ENCODE measurements at regions not wholly inside any gene's neighbourhood (a gene's known extent, or its start where the extent isn't known, plus 50 kb on each side); places are given as distances from the start of the nearest gene placed in this dataset.

DNA sequence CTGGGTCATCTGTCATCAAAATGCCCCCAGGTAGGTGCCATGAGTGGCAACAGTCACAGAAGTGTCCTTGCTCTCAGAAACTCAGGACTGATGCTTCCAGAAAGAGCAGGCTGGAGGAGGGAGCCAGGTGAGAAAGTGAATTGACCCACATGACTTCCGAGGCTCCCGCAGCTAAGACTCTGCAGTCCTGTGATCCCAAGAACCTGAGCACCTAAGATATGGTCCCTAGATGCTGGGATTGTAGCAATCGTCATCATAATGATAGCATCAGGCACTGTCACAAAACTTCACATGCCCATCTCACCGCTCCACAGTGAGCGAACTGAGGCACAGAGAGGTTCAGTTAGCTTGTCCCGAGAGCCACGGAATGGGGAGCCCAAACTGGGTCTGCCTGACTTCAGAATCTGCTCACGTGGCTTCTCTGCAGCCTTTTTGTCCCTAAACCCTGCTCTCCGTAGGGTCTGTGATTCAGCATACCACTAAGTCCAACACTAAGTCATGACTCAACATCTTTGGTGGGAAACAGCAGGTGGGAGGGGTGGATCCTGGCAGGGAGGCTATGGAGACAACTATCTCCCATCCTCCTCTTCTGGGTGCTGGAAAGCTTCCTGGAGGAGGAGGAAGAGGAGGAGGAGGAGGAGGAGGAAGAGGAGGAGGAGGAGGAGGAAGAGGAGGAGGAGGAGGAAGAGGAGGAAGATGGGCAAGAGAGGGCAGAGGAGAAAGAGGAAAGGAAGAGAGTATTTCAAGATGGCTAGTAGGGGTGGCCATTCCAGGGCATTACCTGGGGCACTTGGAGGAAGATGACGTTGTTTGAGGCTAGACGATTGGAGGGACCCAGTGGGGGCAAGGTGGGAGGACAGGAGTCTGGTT lies 55.5 kb upstream of the DLX4 start:
- DNase-seq: no peak
- peaks cover 69% of the 10 kb centered on the region for H3K27me3 Mint-ChIP-seq

DNA sequence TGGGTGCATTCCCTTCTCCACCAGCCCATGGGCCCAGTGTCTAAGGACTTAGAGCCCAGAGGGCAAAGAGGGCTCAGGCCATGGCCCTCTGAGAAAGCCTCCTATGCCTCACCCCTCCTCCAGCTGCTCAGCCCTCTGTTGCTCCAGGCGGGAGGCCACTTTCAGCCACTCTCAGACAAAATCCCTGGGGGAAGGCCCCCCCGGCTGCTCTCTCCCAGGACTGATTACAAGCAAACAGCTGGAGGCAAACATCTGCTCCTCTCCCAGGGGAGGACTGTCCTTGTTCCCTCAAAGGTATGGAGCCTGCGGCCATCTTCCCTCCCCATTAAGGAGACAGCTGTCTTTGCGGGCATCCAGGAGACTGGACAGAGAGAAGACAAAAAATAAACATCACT lies 54.9 kb upstream of the DLX4 start:
- ATAC-seq (no peak), DNase-seq (no peak)
- no peaks in the 10 kb centered on the region for H3K36me3 Mint-ChIP-seq (ENCODE audit: low read depth)
- H3K4me3 Mint-ChIP-seq: no peak overlapping the region
- no peak overlapping the region for H3K27ac Mint-ChIP-seq
- peaks cover 7% of the 10 kb centered on the region for H3K4me1 Mint-ChIP-seq
- no peaks in the 10 kb centered on the region for H3K9me3 Mint-ChIP-seq
- H3K27me3 Mint-ChIP-seq: peaks cover 63% of the 10 kb centered on the region

More for the DNA sequence above, 55.5 kb upstream of the DLX4 start:
- no peak for ATAC-seq
- Mint-ChIP-seq H3K9me3 (no peaks in the 10 kb centered on the region), H3K27ac (no peak overlapping the region), H3K36me3 (ENCODE audit: low read depth) (no peaks in the 10 kb centered on the region), H3K4me1 (peaks cover 7% of the 10 kb centered on the region), H3K4me3 (no peak overlapping the region)

GRCh38 chr17:49914664-49915063 lies 54.3 kb upstream of the DLX4 start:
- no peaks in the 10 kb centered on the region for H3K36me3 Mint-ChIP-seq (ENCODE audit: low read depth)
- no peaks in the 10 kb centered on the region for H3K9me3 Mint-ChIP-seq
- no peak overlapping the region for H3K27ac Mint-ChIP-seq
- no peak for ATAC-seq
- H3K4me1 Mint-ChIP-seq: peaks cover 7% of the 10 kb centered on the region
- H3K4me3 Mint-ChIP-seq: no peak overlapping the region
- peaks cover 58% of the 10 kb centered on the region for H3K27me3 Mint-ChIP-seq
- no peak for DNase-seq

DNA sequence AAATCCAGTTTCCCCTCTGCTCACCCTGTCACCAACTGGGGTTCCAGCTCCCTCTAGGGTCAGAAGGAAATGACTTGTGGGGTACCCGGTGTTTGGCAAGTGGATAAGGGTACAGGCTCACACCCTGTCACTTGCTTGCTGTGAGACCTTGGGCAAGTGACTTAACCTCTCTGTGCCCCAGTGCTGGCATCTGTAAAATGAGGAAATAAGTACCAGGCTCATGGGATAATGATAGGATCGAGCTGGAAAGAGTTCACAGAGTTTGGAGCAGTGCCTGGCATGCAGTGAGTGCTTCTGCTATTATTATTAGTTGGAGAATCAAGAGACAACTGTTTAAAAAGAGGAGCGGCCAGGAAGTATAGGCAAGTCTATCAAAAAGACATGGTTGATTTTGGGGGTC lies 53.7 kb upstream of the DLX4 start:
- Mint-ChIP-seq H3K4me1 (peaks cover 5% of the 10 kb centered on the region), H3K27ac (no peak overlapping the region), H3K9me3 (no peaks in the 10 kb centered on the region), H3K27me3 (peaks cover 54% of the 10 kb centered on the region), H3K36me3 (ENCODE audit: low read depth) (no peaks in the 10 kb centered on the region), H3K4me3 (no peak overlapping the region)
- DNase-seq (no peak), ATAC-seq (no peak)

DNA sequence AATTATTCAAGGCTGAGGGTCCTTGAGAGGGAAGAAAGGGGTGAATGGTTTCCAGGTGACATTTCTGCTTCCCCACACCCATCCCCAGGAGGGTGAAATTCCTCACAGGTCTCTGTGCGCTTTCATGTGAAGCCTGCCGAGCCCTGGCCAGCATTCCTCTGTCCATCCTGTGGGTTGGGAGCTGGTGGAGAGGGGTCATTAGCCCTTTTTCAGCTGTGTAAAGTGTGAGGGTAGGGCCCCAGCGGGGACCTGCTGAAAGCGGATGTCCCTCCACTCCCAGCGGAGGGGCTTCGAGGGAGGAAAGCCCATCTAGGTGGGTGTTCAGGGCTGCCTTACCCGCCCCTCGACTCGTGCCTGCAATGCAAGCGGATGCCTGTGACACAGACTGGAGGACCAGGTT lies 53.3 kb upstream of the DLX4 start:
- H3K4me1 Mint-ChIP-seq: peaks cover 3% of the 10 kb centered on the region
- DNase-seq: no peak
- no peak overlapping the region for H3K27ac Mint-ChIP-seq
- no peak for ATAC-seq
- peaks cover 52% of the 10 kb centered on the region for H3K27me3 Mint-ChIP-seq
- no peaks in the 10 kb centered on the region for H3K36me3 Mint-ChIP-seq (ENCODE audit: low read depth)
- no peak overlapping the region for H3K4me3 Mint-ChIP-seq
- H3K9me3 Mint-ChIP-seq: no peaks in the 10 kb centered on the region

DNA sequence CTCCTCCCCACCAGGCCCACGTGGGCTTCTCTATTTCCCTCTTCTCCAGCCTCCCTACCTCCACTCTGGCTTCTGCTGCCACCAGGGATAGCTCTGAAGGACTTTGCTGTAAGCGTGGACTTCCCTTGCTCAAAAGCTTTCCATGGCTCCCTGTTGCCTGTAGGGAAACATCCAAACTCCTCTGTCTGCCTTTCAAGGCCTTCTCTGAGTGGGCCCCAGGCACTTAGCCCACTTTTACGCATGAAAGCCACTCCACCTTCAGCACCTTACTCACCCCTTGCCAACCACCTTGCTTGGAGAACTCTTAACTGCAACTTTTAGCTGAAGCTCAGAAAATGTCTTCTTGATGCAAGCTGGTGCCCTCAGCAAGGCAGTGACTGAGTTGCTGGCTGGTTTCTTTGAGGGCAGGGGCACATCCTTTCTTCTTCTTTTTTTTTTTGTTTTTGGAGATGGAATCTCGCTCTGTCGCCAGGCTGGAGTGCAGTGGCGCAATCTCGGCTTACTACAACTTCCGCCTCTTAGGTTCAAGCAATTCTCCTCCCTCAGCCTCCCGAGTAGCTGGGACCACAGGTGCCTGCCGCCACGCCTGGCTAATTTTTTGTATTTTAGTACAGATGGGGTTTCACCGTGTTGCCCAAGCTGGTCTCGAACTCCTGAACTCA lies 52.0 kb upstream of the DLX4 start:
- DNase-seq (no peak), ATAC-seq (no peak)
- Mint-ChIP-seq H3K27me3 (peaks cover 40% of the 10 kb centered on the region), H3K4me1 (no peaks in the 10 kb centered on the region), H3K9me3 (no peaks in the 10 kb centered on the region), H3K36me3 (ENCODE audit: low read depth) (no peaks in the 10 kb centered on the region), H3K27ac (no peak overlapping the region), H3K4me3 (no peak overlapping the region)

- no peak for DNase-seq
- H3K27me3 Mint-ChIP-seq: peaks cover 26% of the 10 kb centered on the region
- no peaks in the 10 kb centered on the region for H3K4me1 Mint-ChIP-seq
- H3K4me3 Mint-ChIP-seq: no peak overlapping the region
- no peaks in the 10 kb centered on the region for H3K9me3 Mint-ChIP-seq
- H3K36me3 Mint-ChIP-seq (ENCODE audit: low read depth): no peaks in the 10 kb centered on the region
- no peak overlapping the region for H3K27ac Mint-ChIP-seq
- no peak for ATAC-seq
These were observed 50.4 kb upstream of the DLX4 start for GRCh38 chr17:49918591-49918990.

Data from activated naive CD8-positive, alpha-beta T cell treated with anti-CD3 and anti-CD28 coated beads, Interleukin-2, amount 50 U/mL, for 24 hours (primary cell).